OCI-LY1 (cell line): ENCODE measurements at regions not wholly inside any gene's neighbourhood (a gene's known extent, or its start where the extent isn't known, plus 50 kb on each side); places are given as distances from the start of the nearest gene placed in this dataset.

Experiments
- CTCF ChIP-seq: fragments of 200-600 bp; sonication (generic), shearing (Covaris generic); IDR thresholded peaks from 2 replicates; pipeline ENCODE4 v1.5.1; 2017; ENCODE audit warnings: mild to moderate bottlenecking, antibody characterized with exemption, low read length, moderate library complexity, mixed read lengths
- EZH2 ChIP-seq: fragments of 200-600 bp; sonication (generic), shearing (Covaris generic); IDR thresholded peaks from 2 replicates; pipeline ENCODE4 v1.8.0; 2017; ENCODE audit warnings: borderline replicate concordance, mixed run types, mild to moderate bottlenecking, antibody characterized with exemption, low read length, moderate library complexity, mixed read lengths

- TF ChIP-seq CTCF (no peak), EZH2 (no peak)
Measured at GRCh38 chr4:27176881-27177280, 316.2 kb downstream of the STIM2 start.
